K562 (cell line): ENCODE measurements at regions not wholly inside any gene's neighbourhood (a gene's known extent, or its start where the extent isn't known, plus 50 kb on each side); places are given as distances from the start of the nearest gene placed in this dataset.

Experiments used
- ATAC-seq: fragments of 200-7000 bp; cut with Tn5 transposase; 3 replicates; pipeline ENCODE4 v1.9.1; 2020; ENCODE audit warnings: moderate library complexity
- BruUV-seq: library from RNA; stranded (reverse); fragments of 400-500 nt; replicated peaks from 2 replicates; lab custom pipeline; 2021; lab: Mats Ljungman, UMichigan
- CTCF ChIA-PET: fragments of 300-600 bp; formaldehyde crosslinking; extraction: SDS; loops from one replicate; lab custom pipeline; 2021; ENCODE audit warnings: low intra/inter-chr PET ratio; lab: Yijun Ruan, JAX
- POLR2A ChIA-PET: fragments of 300-600, 350-650 bp; sonication (Branson Sonifier 250); formaldehyde crosslinking; extraction: SDS; loops from one replicate; lab custom pipeline; 2021; ENCODE audit warnings: antibody characterized with exemption, inconsistent platforms; lab: Yijun Ruan, JAX
- DNase-seq, 4 experiments: peaks; one replicate each; pipeline versions ENCODE4 v3.0.0 to v3.0.0-alpha.2; 2011 to 2018; ENCODE audit warnings: low spot score in 3 of 4, mixed read lengths in 3 of 4; ENCODE audit errors: extremely low read depth in 1 of 4
- FAIRE-seq: peaks from 2 replicates; lab custom pipeline; 2011; peaks lifted over from hg19 to GRCh38; lab: Jason Lieb, UNC
- H2AFZ ChIP-seq: 2 replicates; pipeline ENCODE4 v1.6.0; 2011; ENCODE audit warnings: low read depth, low read length, control low read depth, inconsistent platforms
- H3K27ac ChIP-seq: fragments of 200-600 bp; 3 replicates; pipeline ENCODE4 v1.8.0; 2011; ENCODE audit warnings: low read depth, mild to moderate bottlenecking, control low read depth, inconsistent platforms, low read length, moderate library complexity, mixed read lengths; ENCODE audit errors: extremely low read depth
- H3K27me3 ChIP-seq, 2 experiments: fragments of 300-600 bp in 1 of 2; 2 replicates in 1 of 2; 3 replicates in 1 of 2; pipeline versions ENCODE4 v1.6.0 to v1.8.0; 2011; ENCODE audit warnings: inconsistent platforms in 2 of 2, low read length in 2 of 2, mild to moderate bottlenecking in 1 of 2, mixed read lengths in 1 of 2, moderate library complexity in 1 of 2; ENCODE audit not compliant: control insufficient read depth in 2 of 2, insufficient read depth in 2 of 2
- H3K36me3 ChIP-seq: fragments of 300-600 bp; 3 replicates; pipeline ENCODE4 v1.8.0; 2011; ENCODE audit warnings: mild to moderate bottlenecking, low read length, inconsistent platforms; ENCODE audit not compliant: control insufficient read depth, insufficient read depth
- H3K4me1 ChIP-seq, 2 experiments: fragments of 200-600 bp in 1 of 2; replicated peaks in 1 of 2; 2 replicates in 1 of 2; 3 replicates in 1 of 2; pipeline versions ENCODE4 v1.5.1 to v1.8.0; 2011; ENCODE audit warnings: inconsistent platforms in 2 of 2, low read length in 2 of 2, mild to moderate bottlenecking in 1 of 2, mixed read lengths in 1 of 2, moderate library complexity in 1 of 2; ENCODE audit not compliant: control insufficient read depth in 2 of 2, insufficient read depth in 2 of 2
- H3K4me2 ChIP-seq: 2 replicates; pipeline ENCODE4 v1.6.1; 2011; ENCODE audit warnings: low read length, control low read depth, inconsistent platforms, mixed read lengths; ENCODE audit not compliant: insufficient read depth
- H3K4me3 ChIP-seq: fragments of 200-600 bp; sonication (generic), shearing (Covaris generic); 2 replicates; pipeline ENCODE4 v1.5.1; 2016; ENCODE audit warnings: control low read depth, inconsistent platforms
- H3K79me2 ChIP-seq: fragments of 200-600 bp; 3 replicates; pipeline ENCODE4 v1.8.0; 2011; ENCODE audit warnings: low read length, inconsistent platforms; ENCODE audit not compliant: control insufficient read depth, insufficient read depth
- H3K9ac ChIP-seq, 2 experiments: 2 replicates each; pipeline versions ENCODE4 v1.6.0 to v1.6.1; 2011; ENCODE audit warnings: low read depth in 2 of 2, low read length in 2 of 2, control low read depth in 1 of 2, inconsistent platforms in 1 of 2, mild to moderate bottlenecking in 1 of 2, mixed read lengths in 1 of 2; ENCODE audit not compliant: insufficient read depth in 1 of 2
- H3K9me1 ChIP-seq: one replicate; pipeline ENCODE4 v1.6.0; 2011; ENCODE audit warnings: inconsistent platforms, mild to moderate bottlenecking, low read length, moderate library complexity; ENCODE audit not compliant: control insufficient read depth, insufficient read depth
- H3K9me3 ChIP-seq: replicated peaks from 2 replicates; pipeline ENCODE4 v1.5.1; 2011; ENCODE audit warnings: low read depth, low read length, inconsistent platforms; ENCODE audit not compliant: control insufficient read depth, insufficient read depth
- H4K20me1 ChIP-seq: replicated peaks from 2 replicates; pipeline ENCODE4 v1.6.1; 2011; ENCODE audit warnings: low read length, inconsistent platforms, mixed read lengths; ENCODE audit not compliant: control insufficient read depth, insufficient read depth
- ATF7 ChIP-seq: fragments of 450-650 bp; IDR thresholded peaks from 2 replicates; pipeline ENCODE4 v1.7.1; 2014; ENCODE audit warnings: mild to moderate bottlenecking, moderate library complexity
- DDX20 ChIP-seq: fragments of 450-650 bp; IDR thresholded peaks from 2 replicates; pipeline ENCODE4 v1.6.1; 2016; ENCODE audit warnings: missing genetic modification characterization, low read depth, mild to moderate bottlenecking, missing compliant biosample characterization, moderate library complexity
- ELF2 ChIP-seq: fragments of 250-450 bp; sonication (Bioruptor Pico); IDR thresholded peaks from 2 replicates; pipeline ENCODE4 v1.5.0; 2021; ENCODE audit warnings: mild to moderate bottlenecking
- FOSL1 ChIP-seq: fragments of 200-800 bp; sonication (Bioruptor generic); conservative IDR thresholded peaks from 2 replicates; pipeline ENCODE4 v1.6.1; 2016; ENCODE audit warnings: missing genetic modification characterization, missing compliant biosample characterization
- HDAC1 ChIP-seq, 2 experiments: fragments of 450-650 bp; IDR thresholded peaks; 2 replicates each; pipeline ENCODE4 v1.6.1; 2016 to 2017; ENCODE audit warnings: inconsistent platforms in 1 of 2, mild to moderate bottlenecking in 1 of 2, moderate library complexity in 1 of 2
- NCOA1 ChIP-seq: fragments of 450-650 bp; IDR thresholded peaks from 2 replicates; pipeline ENCODE4 v1.6.1; 2016; ENCODE audit warnings: low read depth
- NCOA4 ChIP-seq: fragments of 450-650 bp; IDR thresholded peaks from 2 replicates; pipeline ENCODE4 v1.6.1; 2018; ENCODE audit warnings: mild to moderate bottlenecking; ENCODE audit not compliant: partially characterized antibody
- PRPF4 ChIP-seq: fragments of 200-400 bp; formaldehyde crosslinking; IDR thresholded peaks from one replicate; pipeline ENCODE4 v1.6.1; 2017; ENCODE audit warnings: low read length, low read depth, mild to moderate bottlenecking; ENCODE audit not compliant: insufficient read depth, poor library complexity, severe bottlenecking
- SAFB2 ChIP-seq: fragments of 200-400 bp; formaldehyde crosslinking; IDR thresholded peaks from 2 replicates; pipeline ENCODE4 v1.6.1; 2018; ENCODE audit warnings: borderline replicate concordance, low read length, low read depth, moderate library complexity; ENCODE audit not compliant: severe bottlenecking
- SIRT6 ChIP-seq: IDR thresholded peaks from one replicate; pipeline ENCODE4 v1.6.1; 2012; ENCODE audit warnings: low read depth, mild to moderate bottlenecking, control low read depth, inconsistent platforms, low read length, moderate library complexity
- ZC3H11A ChIP-seq: IDR thresholded peaks from 2 replicates; pipeline ENCODE4 v1.6.1; 2012; ENCODE audit warnings: low read depth, low read length, improper control_type of control experiment
- ZKSCAN8 ChIP-seq: fragments of 200-800 bp; sonication (Bioruptor generic); IDR thresholded peaks from 2 replicates; pipeline ENCODE4 v1.6.1; 2016; ENCODE audit warnings: missing genetic modification characterization, missing compliant biosample characterization
- ZNF134 ChIP-seq: fragments of 250-450 bp; sonication (Bioruptor Pico); conservative IDR thresholded peaks from 2 replicates; pipeline ENCODE4 v1.4.0; 2020
- ZNF707 ChIP-seq: fragments of 250-450 bp; sonication (Bioruptor Pico); conservative IDR thresholded peaks from 2 replicates; pipeline ENCODE4 v1.8.0; 2022; ENCODE audit warnings: inconsistent platforms, mild to moderate bottlenecking, moderate library complexity
- WGBS: fragments of 100-300 bp; shearing (Covaris generic); methylation state at CpG from one replicate; pipeline ENCODE4 v1.1.6; 2016; ENCODE audit warnings: low coverage, mixed read lengths; ENCODE audit not compliant: insufficient coverage; ENCODE audit errors: missing lambda C conversion rate; 5-methylcytosine and 5-hydroxymethylcytosine counted together
- in situ Hi-C: fragments of 300-500 bp; cut with MboI; formaldehyde crosslinking; loops from 4 replicates; pipeline ENCODE4 v1.15.0; 2018; ENCODE audit warnings: inconsistent platforms, mixed read lengths
- intact Hi-C: fragments of 100-400 bp; cut with micrococcal nuclease; formaldehyde crosslinking; loops from 2 replicates; pipeline ENCODE4 v1.14.2; 2022
- TF ChIP-seq, protein P1 (sequence below): fragments of 450-650 bp; formaldehyde crosslinking; IDR thresholded peaks from 2 replicates; pipeline ENCODE4 v1.4.0; 2020; ENCODE audit warnings: mild to moderate bottlenecking, moderate library complexity
- TF ChIP-seq, protein P2 (sequence below): fragments of 450-650 bp; conservative IDR thresholded peaks from 2 replicates; pipeline ENCODE4 v1.6.1; 2016; ENCODE audit warnings: missing genetic modification characterization, low read depth, mild to moderate bottlenecking, missing compliant biosample characterization, moderate library complexity

- TF ChIP-seq DDX20 (tag) (no peak), FOSL1 (tag) (no peak), ZKSCAN8 (CRISPR knock-in tag) (no peak), HDAC1 (IDR thresholded peaks at IDR 0.05) (no peak), ZNF134 (no peak), ZC3H11A (no peak), PRPF4 (no peak), ZNF707 (CRISPR knock-in tag) (no peak), ELF2 (CRISPR knock-in tag) (no peak), NCOA1 (no peak), NCOA4 (no peak), SAFB2 (no peak), SIRT6 (no peak), ATF7 (no peak)
- TF ChIP-seq, protein P1, sequence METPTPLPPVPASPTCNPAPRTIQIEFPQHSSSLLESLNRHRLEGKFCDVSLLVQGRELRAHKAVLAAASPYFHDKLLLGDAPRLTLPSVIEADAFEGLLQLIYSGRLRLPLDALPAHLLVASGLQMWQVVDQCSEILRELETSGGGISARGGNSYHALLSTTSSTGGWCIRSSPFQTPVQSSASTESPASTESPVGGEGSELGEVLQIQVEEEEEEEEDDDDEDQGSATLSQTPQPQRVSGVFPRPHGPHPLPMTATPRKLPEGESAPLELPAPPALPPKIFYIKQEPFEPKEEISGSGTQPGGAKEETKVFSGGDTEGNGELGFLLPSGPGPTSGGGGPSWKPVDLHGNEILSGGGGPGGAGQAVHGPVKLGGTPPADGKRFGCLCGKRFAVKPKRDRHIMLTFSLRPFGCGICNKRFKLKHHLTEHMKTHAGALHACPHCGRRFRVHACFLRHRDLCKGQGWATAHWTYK: no peak
- TF ChIP-seq, protein P2, sequence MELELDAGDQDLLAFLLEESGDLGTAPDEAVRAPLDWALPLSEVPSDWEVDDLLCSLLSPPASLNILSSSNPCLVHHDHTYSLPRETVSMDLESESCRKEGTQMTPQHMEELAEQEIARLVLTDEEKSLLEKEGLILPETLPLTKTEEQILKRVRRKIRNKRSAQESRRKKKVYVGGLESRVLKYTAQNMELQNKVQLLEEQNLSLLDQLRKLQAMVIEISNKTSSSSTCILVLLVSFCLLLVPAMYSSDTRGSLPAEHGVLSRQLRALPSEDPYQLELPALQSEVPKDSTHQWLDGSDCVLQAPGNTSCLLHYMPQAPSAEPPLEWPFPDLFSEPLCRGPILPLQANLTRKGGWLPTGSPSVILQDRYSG (tag): no peak
- H3K4me3 ChIP-seq: no peak overlapping the region
- in situ Hi-C loops (no loop called here), intact Hi-C loops (no loop called here)
- no peak for ATAC-seq
- no peaks in the 10 kb centered on the region for H3K9me1 ChIP-seq
- H3K4me2 ChIP-seq: no peak overlapping the region
- H3K79me2 ChIP-seq: no peaks in the 10 kb centered on the region
- no peak overlapping the region for H3K27ac ChIP-seq
- no peaks in the 10 kb centered on the region for H3K36me3 ChIP-seq
- no peak for FAIRE-seq
- WGBS: 0% methylated on average over 3 of the region's 4 CpGs
- H3K9me3 ChIP-seq: no peaks in the 10 kb centered on the region
- H2AFZ ChIP-seq: no peak overlapping the region
- H3K9ac ChIP-seq: no peak overlapping the region
- peaks cover 0 to 5% of the 10 kb centered on the region in 2 experiments; a peak in 2 of 5 replicates for H3K4me1 ChIP-seq
- BruUV-seq: no TSS peak
- DNase-seq: no peak
- H3K27me3 ChIP-seq: peaks cover 0 to 26% of the 10 kb centered on the region in 2 experiments; a peak in 2 of 5 replicates
- CTCF ChIA-PET: no interaction called here
- no peaks in the 10 kb centered on the region for H4K20me1 ChIP-seq
- POLR2A ChIA-PET: no interaction called here
Measured at GRCh38 chr10:118912961-118913600, 116.4 kb upstream of the NANOS1 start.
